ENCODE measurements at regions not wholly inside any gene's neighbourhood (a gene's known extent, or its start where the extent isn't known, plus 50 kb on each side); places are given as distances from the start of the nearest gene placed in this dataset.

- DNase-seq = no peak
- intact Hi-C loops (cut with DNase I) = loop anchor here (10.0 kb wide), 1 partner anchor 453 kb away; the partner anchor contains the start of gene POM121L2
- Histone ChIP-seq H3K27ac (no peak overlapping the region), H3K27me3 (no peaks in the 10 kb centered on the region), H3K9ac (ENCODE audit: low read depth in 2 of 2, low read length in 2 of 2) (no peak overlapping the region), H3K4me3 (no peak overlapping the region), H3K9me3 (no peaks in the 10 kb centered on the region), H3K36me3 (no peaks in the 10 kb centered on the region), H3K4me1 (no peaks in the 10 kb centered on the region)
- no peak for TF ChIP-seq CTCF (IDR thresholded peaks at IDR 0.05)
These were observed 144.3 kb downstream of the OR2B2 start for GRCh38 chr6:27767851-27768250.

GRCh38 chr6:27766405-27766804 is 145.8 kb downstream of the OR2B2 start:
- H3K4me3 ChIP-seq = no peak overlapping the region
- no peaks in the 10 kb centered on the region for H3K27me3 ChIP-seq
- intact Hi-C loops (cut with DNase I) = loop anchor here (10.0 kb wide), 1 partner anchor 452 kb away; the partner anchor contains the start of gene POM121L2
- no peak overlapping the region for H3K9ac ChIP-seq (ENCODE audit: low read depth in 2 of 2, low read length in 2 of 2)
- H3K36me3 ChIP-seq = no peaks in the 10 kb centered on the region
- no peak for TF ChIP-seq CTCF (IDR thresholded peaks at IDR 0.05)
- H3K4me1 ChIP-seq = no peaks in the 10 kb centered on the region
- H3K27ac ChIP-seq = no peak overlapping the region
- no peaks in the 10 kb centered on the region for H3K9me3 ChIP-seq
- DNase-seq = no peak

GRCh38 chr6:27765028-27765590 is 147.1 kb downstream of the OR2B2 start:
- Histone ChIP-seq H3K36me3 (no peaks in the 10 kb centered on the region), H3K4me1 (no peaks in the 10 kb centered on the region), H3K9ac (ENCODE audit: low read depth in 2 of 2, low read length in 2 of 2) (no peak overlapping the region), H3K9me3 (no peaks in the 10 kb centered on the region), H3K27ac (no peak overlapping the region), H3K4me3 (no peak overlapping the region), H3K27me3 (no peaks in the 10 kb centered on the region)
- intact Hi-C loops (cut with DNase I) = loop anchor here (10.0 kb wide), 1 partner anchor 450 kb away; the partner anchor contains the start of gene POM121L2
- no peak for TF ChIP-seq CTCF (IDR thresholded peaks at IDR 0.05)
- DNase-seq = no peak

- H3K4me1 ChIP-seq = no peaks in the 10 kb centered on the region
- intact Hi-C loops (cut with DNase I) = loop anchor here (10.0 kb wide), 1 partner anchor 447 kb away; the partner anchor contains the start of gene POM121L2
- H3K36me3 ChIP-seq = no peaks in the 10 kb centered on the region
- no peak for DNase-seq
- no peaks in the 10 kb centered on the region for H3K27me3 ChIP-seq
- H3K27ac ChIP-seq = no peak overlapping the region
- no peaks in the 10 kb centered on the region for H3K9me3 ChIP-seq
- TF ChIP-seq CTCF (IDR thresholded peaks at IDR 0.05) = no peak
- no peak overlapping the region for H3K4me3 ChIP-seq
- H3K9ac ChIP-seq (ENCODE audit: low read depth in 2 of 2, low read length in 2 of 2) = no peak overlapping the region
These were observed 150.8 kb downstream of the OR2B2 start for GRCh38 chr6:27761391-27761790.

- TF ChIP-seq CTCF (IDR thresholded peaks at IDR 0.05) = no peak
- Histone ChIP-seq H3K4me1 (no peaks in the 10 kb centered on the region), H3K27ac (no peak overlapping the region), H3K27me3 (no peaks in the 10 kb centered on the region), H3K4me3 (no peak overlapping the region), H3K36me3 (no peaks in the 10 kb centered on the region), H3K9me3 (no peaks in the 10 kb centered on the region), H3K9ac (ENCODE audit: low read depth in 2 of 2, low read length in 2 of 2) (no peak overlapping the region)
- no peak for DNase-seq
- intact Hi-C loops (cut with DNase I) = loop anchor here (10.0 kb wide), 1 partner anchor 446 kb away; the partner anchor contains the start of gene POM121L2
These were observed 151.7 kb downstream of the OR2B2 start for GRCh38 chr6:27760464-27760863.
